ENCODE measurements at regions not wholly inside any gene's neighbourhood (a gene's known extent, or its start where the extent isn't known, plus 50 kb on each side); places are given as distances from the start of the nearest gene placed in this dataset.

DNA sequence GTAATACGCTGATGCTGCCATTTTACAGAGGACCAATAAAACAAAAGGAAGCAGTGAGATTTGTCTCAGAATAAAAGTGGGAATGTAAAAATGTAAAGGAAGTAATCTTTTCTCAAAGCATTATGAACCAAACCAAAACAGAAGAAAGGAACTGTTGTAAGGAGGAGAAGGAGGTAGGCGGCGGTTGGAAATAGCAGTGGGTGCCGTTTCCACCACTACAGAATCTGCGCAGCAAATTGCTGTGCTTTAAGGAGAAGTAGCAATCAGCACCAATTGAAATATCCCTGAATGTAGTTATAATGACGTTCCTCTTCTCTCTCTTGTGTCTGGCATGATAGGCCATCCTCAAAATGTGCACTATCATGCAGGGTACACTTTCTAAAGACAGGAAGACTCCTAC, 455.1 kb upstream of the TLE4 start:
- Histone ChIP-seq H3K27me3 (replicated peaks; ENCODE audit: insufficient read depth, low read depth, low read length, poor library complexity) (peaks cover 38% of the 10 kb centered on the region), H3K36me3 (ENCODE audit: insufficient read depth, low read length, poor library complexity, severe bottlenecking) (no peaks in the 10 kb centered on the region), H3K4me1 (ENCODE audit: insufficient read depth, low read length, poor library complexity, severe bottlenecking) (no peaks in the 10 kb centered on the region), H3K9me3 (ENCODE audit: low read depth, low read length, poor library complexity, severe bottlenecking) (no peaks in the 10 kb centered on the region), H3K27ac (ENCODE audit: low read depth, low read length, poor library complexity, severe bottlenecking) (no peak overlapping the region), H3K4me3 (ENCODE audit: low read depth, low read length, poor library complexity, severe bottlenecking) (no peak overlapping the region)
- no TSS peak for BruUV-seq (replicated peaks)
- TF ChIP-seq EZH2 (IDR thresholded peaks at IDR 0.05; ENCODE audit: borderline replicate concordance, low read depth, low read length, poor library complexity, severe bottlenecking), result no peak
- TF ChIP-seq, protein P1, sequence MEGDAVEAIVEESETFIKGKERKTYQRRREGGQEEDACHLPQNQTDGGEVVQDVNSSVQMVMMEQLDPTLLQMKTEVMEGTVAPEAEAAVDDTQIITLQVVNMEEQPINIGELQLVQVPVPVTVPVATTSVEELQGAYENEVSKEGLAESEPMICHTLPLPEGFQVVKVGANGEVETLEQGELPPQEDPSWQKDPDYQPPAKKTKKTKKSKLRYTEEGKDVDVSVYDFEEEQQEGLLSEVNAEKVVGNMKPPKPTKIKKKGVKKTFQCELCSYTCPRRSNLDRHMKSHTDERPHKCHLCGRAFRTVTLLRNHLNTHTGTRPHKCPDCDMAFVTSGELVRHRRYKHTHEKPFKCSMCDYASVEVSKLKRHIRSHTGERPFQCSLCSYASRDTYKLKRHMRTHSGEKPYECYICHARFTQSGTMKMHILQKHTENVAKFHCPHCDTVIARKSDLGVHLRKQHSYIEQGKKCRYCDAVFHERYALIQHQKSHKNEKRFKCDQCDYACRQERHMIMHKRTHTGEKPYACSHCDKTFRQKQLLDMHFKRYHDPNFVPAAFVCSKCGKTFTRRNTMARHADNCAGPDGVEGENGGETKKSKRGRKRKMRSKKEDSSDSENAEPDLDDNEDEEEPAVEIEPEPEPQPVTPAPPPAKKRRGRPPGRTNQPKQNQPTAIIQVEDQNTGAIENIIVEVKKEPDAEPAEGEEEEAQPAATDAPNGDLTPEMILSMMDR (conservative IDR thresholded peaks at IDR 0.05; ENCODE audit: low read depth, low read length), result no peak
- DNase-seq (ENCODE audit: low spot score), result no peak
- ChIA-PET POLR2A (ENCODE audit: low non-redundant PET) (no interaction called here), CTCF (no interaction called here)
- intact Hi-C loops (cut with micrococcal nuclease; ENCODE audit: unreplicated experiment), result no loop called here

DNA sequence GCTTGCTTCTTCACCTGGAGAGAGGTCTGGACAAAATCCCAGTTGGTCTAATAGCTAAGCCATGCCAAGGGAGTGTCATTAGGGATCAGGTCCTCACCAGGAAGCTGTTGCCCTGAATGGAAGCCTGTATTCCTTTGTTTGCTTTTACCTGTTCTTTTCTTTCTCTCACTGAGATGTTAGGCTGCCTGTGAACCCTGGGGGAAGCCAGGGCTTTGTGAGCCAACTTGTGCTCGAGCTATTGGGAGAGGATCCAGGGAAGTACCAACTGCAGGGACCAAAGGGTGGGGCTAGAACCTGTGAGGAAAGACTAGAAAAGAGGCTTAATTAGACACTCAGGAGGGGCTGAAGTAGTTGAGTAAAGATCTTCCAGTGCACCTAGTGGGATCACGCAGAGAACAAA, 451.2 kb upstream of the TLE4 start:
- Histone ChIP-seq H3K27me3 (replicated peaks; ENCODE audit: insufficient read depth, low read depth, low read length, poor library complexity) (peaks cover 22% of the 10 kb centered on the region), H3K9me3 (ENCODE audit: low read depth, low read length, poor library complexity, severe bottlenecking) (no peaks in the 10 kb centered on the region), H3K36me3 (ENCODE audit: insufficient read depth, low read length, poor library complexity, severe bottlenecking) (no peaks in the 10 kb centered on the region), H3K27ac (ENCODE audit: low read depth, low read length, poor library complexity, severe bottlenecking) (no peak overlapping the region), H3K4me1 (ENCODE audit: insufficient read depth, low read length, poor library complexity, severe bottlenecking) (no peaks in the 10 kb centered on the region), H3K4me3 (ENCODE audit: low read depth, low read length, poor library complexity, severe bottlenecking) (no peak overlapping the region)
- TF ChIP-seq EZH2 (IDR thresholded peaks at IDR 0.05; ENCODE audit: borderline replicate concordance, low read depth, low read length, poor library complexity, severe bottlenecking), result no peak
- TF ChIP-seq, protein P1 (conservative IDR thresholded peaks at IDR 0.05; ENCODE audit: low read depth, low read length), result no peak
- CTCF ChIA-PET, result no interaction called here
- BruUV-seq (replicated peaks), result no TSS peak
- no peak for DNase-seq (ENCODE audit: low spot score)
- POLR2A ChIA-PET (ENCODE audit: low non-redundant PET), result no interaction called here
- intact Hi-C loops (cut with micrococcal nuclease; ENCODE audit: unreplicated experiment), result no loop called here

DNA sequence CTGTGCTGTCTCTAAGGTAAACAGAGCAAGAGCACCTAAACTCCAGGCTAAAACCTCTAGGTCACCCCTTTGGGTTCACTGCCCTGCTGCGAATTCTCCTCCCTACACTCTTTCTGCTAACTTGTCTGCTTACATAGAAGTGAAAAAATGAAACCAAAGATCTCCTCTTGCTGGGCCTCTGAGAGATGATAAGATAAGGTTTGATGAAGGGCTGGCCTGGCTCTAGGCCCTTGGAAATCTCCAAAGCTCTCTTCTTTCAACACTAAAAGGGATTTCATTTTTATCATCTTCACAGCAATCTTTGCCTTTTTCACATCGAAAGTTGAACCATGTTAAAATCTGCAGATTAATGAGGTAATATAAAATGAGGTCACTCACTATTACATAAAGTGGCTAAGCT, 450.8 kb upstream of the TLE4 start:
- POLR2A ChIA-PET (ENCODE audit: low non-redundant PET), result no interaction called here
- no peak for DNase-seq (ENCODE audit: low spot score)
- CTCF ChIA-PET, result no interaction called here
- H3K36me3 ChIP-seq (ENCODE audit: insufficient read depth, low read length, poor library complexity, severe bottlenecking), result no peaks in the 10 kb centered on the region
- no peaks in the 10 kb centered on the region for H3K9me3 ChIP-seq (ENCODE audit: low read depth, low read length, poor library complexity, severe bottlenecking)
- no peaks in the 10 kb centered on the region for H3K4me1 ChIP-seq (ENCODE audit: insufficient read depth, low read length, poor library complexity, severe bottlenecking)
- TF ChIP-seq, protein P1 (conservative IDR thresholded peaks at IDR 0.05; ENCODE audit: low read depth, low read length), result no peak
- no peak for TF ChIP-seq EZH2 (IDR thresholded peaks at IDR 0.05; ENCODE audit: borderline replicate concordance, low read depth, low read length, poor library complexity, severe bottlenecking)
- no peak overlapping the region for H3K4me3 ChIP-seq (ENCODE audit: low read depth, low read length, poor library complexity, severe bottlenecking)
- peaks cover 18% of the 10 kb centered on the region for H3K27me3 ChIP-seq (replicated peaks; ENCODE audit: insufficient read depth, low read depth, low read length, poor library complexity)
- no TSS peak for BruUV-seq (replicated peaks)
- H3K27ac ChIP-seq (ENCODE audit: low read depth, low read length, poor library complexity, severe bottlenecking), result no peak overlapping the region
- intact Hi-C loops (cut with micrococcal nuclease; ENCODE audit: unreplicated experiment), result no loop called here

Data from A673 (cell line).